Activated CD4-positive, CD25-positive, alpha-beta regulatory T cell (primary cell): ENCODE measurements at regions not wholly inside any gene's neighbourhood (a gene's known extent, or its start where the extent isn't known, plus 50 kb on each side); places are given as distances from the start of the nearest gene placed in this dataset.
"Not testable (repeated sequence)": the region's sequence is repeated elsewhere in the genome, so short reads cannot be mapped to it uniquely, and the experiment has no call there.

Source experiments
- DNase-seq, 4 experiments: peaks; one replicate each; lab custom pipeline; 2025; lab: John Stamatoyannopoulos, UW

DNA sequence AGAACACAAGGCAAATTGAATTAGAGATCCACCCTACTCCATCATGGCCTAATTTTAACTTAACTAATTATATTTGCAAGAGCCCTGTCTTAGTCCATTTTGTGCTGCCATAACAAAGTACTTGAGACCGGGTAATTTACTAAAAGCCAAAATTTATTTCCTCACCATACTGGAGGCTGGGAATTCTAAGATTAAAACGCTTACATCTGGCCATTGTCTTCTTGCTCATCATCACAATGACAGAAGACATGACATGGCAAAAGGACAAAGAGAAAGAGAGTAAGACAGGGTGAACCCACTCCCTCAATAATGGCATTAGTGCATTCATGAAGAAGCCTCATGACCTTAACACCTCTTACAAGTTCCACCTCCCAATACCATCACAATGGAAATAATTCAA lies 1068.6 kb downstream of the DNAJB9 start:
- no peak for DNase-seq

- no peak for DNase-seq
These were observed 1069.9 kb downstream of the DNAJB9 start for GRCh38 chr7:109639561-109639960.

DNA sequence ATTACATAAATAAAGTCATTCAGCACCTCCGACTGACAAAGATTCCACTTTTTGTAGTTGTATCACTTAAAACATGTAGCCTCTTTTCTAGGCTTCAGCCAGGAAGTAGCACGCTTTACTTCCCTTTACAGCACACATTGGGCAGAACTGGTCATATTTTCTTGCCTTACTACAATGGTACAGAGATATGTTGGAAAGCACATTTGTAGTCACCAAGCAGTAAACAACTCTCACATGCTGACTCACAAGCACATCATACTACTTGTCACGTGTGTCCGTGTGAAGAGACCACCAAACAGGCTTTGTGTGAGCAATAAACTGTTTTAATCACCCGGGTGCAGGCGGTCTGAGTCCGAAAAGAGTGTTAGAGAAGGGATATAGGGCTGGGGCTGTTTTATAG lies 1071.8 kb downstream of the DNAJB9 start:
- no peak for DNase-seq

GRCh38 chr7:109646124-109646523 lies 1076.5 kb downstream of the DNAJB9 start:
- no peak for DNase-seq

GRCh38 chr7:109646594-109646993 lies 1076.9 kb downstream of the DNAJB9 start:
- DNase-seq, result not testable (repeated sequence)

DNA sequence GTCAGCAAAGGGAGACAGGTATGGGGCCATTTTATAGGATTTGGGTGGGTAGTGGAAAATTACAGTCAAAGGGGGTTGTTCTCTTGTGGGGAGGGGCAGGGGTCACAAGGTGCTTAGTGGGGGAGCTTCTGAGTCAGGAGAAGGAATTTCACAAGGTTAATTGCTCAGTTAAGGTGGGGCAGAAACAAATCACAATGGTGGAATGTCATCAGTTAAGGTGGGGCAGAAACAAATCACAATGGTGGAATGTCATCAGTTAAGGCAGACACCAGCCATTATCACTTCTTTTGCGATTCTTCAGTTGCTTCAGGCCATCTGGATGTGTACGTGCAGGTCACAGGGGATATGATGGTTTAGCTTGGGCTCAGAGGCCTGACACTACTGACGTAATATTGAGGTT lies 1077.6 kb downstream of the DNAJB9 start:
- not testable (repeated sequence) for DNase-seq

DNA sequence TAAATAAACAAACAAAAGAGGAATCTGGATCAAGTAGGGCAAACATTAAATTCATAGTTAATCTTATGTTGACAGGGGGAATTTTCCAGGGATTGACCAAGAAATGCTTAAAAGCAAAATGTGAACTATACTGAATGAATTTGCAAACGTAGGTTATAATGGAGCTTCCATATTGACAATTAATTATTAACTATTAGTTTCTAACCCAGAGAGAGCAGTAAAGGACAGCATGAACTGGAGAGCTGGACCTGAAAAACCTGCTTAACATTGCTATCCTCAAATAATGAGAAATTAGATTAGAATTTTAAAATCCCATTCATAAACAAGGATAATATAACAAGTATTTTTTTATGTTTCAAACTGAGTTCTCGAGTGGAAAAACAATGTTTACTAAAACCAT lies 1089.6 kb downstream of the DNAJB9 start:
- DNase-seq, result no peak

- DNase-seq, result no peak
These were observed 1090.7 kb downstream of the DNAJB9 start for GRCh38 chr7:109660401-109660800.

GRCh38 chr7:109663806-109664205 lies 1094.1 kb downstream of the DNAJB9 start:
- no peak for DNase-seq

GRCh38 chr7:109687269-109687668 lies 1117.6 kb downstream of the DNAJB9 start:
- DNase-seq, result not testable (repeated sequence)

DNA sequence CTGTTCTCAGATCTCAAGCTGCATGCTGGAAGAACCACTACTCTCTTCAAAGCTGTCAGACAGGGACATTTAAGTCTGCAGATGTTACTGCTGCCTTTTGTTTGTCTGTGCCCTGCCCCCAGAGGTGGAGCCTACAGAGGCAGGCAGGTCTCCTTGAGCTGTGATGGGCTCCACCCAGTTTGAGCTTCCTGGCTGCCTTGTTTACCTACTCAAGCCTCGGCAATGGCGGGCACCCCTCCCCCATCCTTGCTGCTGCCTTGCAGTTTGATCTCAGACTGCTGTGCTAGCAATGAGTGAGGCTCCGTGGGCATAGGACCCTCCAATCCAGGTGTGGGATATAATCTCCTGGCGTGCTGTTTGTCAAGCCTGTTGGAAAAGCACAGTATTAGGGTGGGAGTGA lies 1122.9 kb downstream of the DNAJB9 start:
- not testable (repeated sequence) for DNase-seq

GRCh38 chr7:109694149-109695071 lies 1124.7 kb downstream of the DNAJB9 start:
- DNase-seq, result no peak

- no peak for DNase-seq
These were observed 1125.7 kb downstream of the DNAJB9 start for GRCh38 chr7:109695419-109695818.

DNA sequence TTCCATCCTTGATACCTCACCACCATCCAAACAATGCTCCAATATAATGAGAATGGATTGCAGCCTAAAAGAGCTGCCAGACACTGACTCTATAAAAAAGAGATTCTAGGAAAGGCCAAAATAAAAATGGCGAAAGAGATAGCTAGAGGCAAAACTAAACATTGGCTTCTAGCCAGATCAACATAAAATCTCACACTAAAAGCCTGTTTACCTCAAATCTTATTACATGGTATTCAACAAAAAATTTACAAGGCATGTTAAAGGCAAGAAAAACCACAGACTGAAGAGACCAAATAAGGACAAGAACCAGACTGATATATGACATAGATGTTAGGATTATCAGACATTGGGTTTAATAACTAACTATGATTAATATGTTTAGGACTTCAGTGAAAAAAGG lies 1127.0 kb downstream of the DNAJB9 start:
- no peak for DNase-seq

GRCh38 chr7:109699661-109700060 lies 1130.0 kb downstream of the DNAJB9 start:
- no peak for DNase-seq

DNA sequence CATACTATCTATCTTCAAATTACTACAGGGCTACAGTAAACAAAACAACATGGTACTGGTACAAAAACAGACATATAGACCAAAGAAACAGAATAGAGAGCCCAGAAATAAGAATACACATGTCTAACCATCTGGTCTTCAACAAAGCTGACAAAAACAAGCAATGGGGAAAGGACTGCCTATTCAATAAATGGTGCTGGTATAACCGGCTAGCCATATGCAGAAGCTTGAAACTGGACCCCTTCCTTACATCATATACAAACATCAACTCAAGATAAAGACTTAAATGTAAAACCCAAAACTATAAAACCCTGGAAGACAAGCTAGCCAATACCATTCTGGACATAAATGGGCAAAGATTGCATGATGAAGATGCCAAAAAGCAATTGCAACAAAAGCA lies 1143.7 kb downstream of the DNAJB9 start:
- DNase-seq, result no peak

GRCh38 chr7:109719359-109719758 lies 1149.7 kb downstream of the DNAJB9 start:
- not testable (repeated sequence) for DNase-seq

DNA sequence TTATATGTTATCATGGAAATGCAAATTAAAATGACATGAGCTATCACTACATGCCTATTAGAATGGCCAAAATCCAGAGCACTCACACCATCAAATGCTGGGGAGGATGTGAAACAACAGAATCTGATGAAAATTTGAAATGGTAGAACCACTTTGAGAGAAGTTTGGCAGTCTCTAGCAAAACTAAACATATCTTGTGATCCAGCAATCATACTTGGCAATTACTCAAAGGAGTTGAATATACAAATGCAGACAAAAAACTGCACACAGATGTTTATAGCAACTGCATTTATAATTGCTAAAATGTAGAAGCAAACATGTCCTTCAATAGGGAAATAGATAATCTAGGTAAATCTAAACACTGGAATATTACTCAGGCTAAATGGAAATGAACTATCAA lies 1164.9 kb downstream of the DNAJB9 start:
- no peak for DNase-seq

DNA sequence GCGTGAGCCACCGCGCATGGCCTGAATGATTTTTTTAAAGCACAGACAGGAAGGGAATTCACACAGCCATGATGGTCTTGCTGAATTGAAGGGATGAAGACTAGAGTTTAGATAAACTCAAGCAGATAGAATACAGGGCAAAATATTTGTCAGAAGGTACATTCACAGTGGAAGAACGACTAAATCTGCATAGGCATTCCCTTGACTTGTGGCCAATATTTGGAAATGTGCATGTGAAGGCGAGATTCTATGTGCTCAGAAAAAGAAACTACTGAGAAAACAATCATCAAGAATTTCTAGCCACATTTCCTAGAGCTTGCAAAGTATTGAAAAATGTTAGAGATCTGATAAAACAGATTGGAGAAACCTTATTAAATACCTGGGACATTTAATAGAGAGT lies 1166.2 kb downstream of the DNAJB9 start:
- DNase-seq, result no peak

GRCh38 chr7:109745677-109746410 lies 1176.2 kb downstream of the DNAJB9 start:
- no peak for DNase-seq

GRCh38 chr7:109751241-109751640 lies 1181.6 kb downstream of the DNAJB9 start:
- DNase-seq, result no peak

- DNase-seq, result no peak
These were observed 1182.4 kb downstream of the DNAJB9 start for GRCh38 chr7:109752068-109752467.

DNA sequence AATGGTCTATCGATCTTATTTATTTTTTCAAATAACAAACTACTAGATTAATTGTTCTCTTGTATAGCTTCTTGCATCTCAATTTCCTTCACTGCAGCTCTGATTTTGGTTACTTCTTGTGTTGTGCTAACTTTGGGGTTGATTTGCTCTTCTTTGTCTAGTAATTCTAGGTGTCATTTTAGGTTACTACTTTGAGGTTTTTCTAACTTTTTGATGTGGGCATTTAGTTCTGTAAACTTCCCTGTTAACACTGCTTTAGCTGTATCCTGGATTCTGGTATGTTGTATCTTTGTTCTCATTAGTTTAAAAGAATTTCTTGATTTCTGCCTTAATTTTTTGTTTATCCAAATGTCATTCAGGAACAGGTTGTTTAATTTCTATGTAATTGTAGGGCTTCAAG lies 1188.0 kb downstream of the DNAJB9 start:
- no peak for DNase-seq
